PFSK-1 (cell line): ENCODE measurements at regions not wholly inside any gene's neighbourhood (a gene's known extent, or its start where the extent isn't known, plus 50 kb on each side); places are given as distances from the start of the nearest gene placed in this dataset.

Experiments used
- FOXP2 ChIP-seq: optimal IDR thresholded peaks from 2 replicates; pipeline ENCODE3; 2011; ENCODE audit warnings: borderline replicate concordance, control low read depth, inconsistent platforms; ENCODE audit not compliant: insufficient read depth; ENCODE audit errors: extremely low read length, extremely low read depth
- POLR2AphosphoS5 ChIP-seq: IDR thresholded peaks from 2 replicates; pipeline ENCODE4 v1.6.1; 2012; ENCODE audit warnings: low read depth, mild to moderate bottlenecking, control low read depth, low read length, moderate library complexity
- SIN3A ChIP-seq: IDR thresholded peaks from 2 replicates; pipeline ENCODE4 v1.6.1; 2012; ENCODE audit warnings: mild to moderate bottlenecking, low read length, moderate library complexity, borderline replicate concordance; ENCODE audit not compliant: insufficient read depth
- TAF1 ChIP-seq: IDR thresholded peaks from 2 replicates; pipeline ENCODE4 v1.6.1; 2012; ENCODE audit warnings: low read length, control low read depth, borderline replicate concordance; ENCODE audit not compliant: insufficient read depth
- TF ChIP-seq, protein P1 (sequence below), 2 experiments: IDR thresholded peaks; 2 replicates each; pipeline versions ENCODE4 v1.6.1 to v1.8.0; 2011 to 2012; ENCODE audit warnings: low read depth in 2 of 2, low read length in 2 of 2, control low read depth in 1 of 2, inconsistent platforms in 1 of 2, mild to moderate bottlenecking in 1 of 2, moderate library complexity in 1 of 2; ENCODE audit not compliant: insufficient read depth in 1 of 2

DNA sequence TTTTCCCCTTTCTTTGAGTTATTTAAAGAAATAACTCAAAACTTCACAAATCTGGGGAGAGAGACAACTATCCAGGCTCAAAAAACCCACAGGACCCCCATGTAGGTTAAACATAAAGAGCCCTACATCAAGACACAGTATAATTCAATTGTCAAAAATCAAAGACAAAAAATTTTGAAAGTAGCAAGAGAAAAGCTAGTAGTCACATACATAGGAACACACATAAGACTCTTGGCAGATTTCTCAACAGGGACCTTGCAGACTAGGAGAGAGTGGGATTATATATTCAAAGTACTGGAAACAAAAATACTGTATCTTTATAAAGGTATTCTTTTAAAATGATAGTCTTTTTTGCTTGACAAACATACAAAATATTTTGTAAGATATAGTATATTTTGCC, 296.9 kb downstream of the OSTF1 start:
- no peak for TF ChIP-seq POLR2AphosphoS5
- TF ChIP-seq TAF1, result no peak
- TF ChIP-seq, protein P1, sequence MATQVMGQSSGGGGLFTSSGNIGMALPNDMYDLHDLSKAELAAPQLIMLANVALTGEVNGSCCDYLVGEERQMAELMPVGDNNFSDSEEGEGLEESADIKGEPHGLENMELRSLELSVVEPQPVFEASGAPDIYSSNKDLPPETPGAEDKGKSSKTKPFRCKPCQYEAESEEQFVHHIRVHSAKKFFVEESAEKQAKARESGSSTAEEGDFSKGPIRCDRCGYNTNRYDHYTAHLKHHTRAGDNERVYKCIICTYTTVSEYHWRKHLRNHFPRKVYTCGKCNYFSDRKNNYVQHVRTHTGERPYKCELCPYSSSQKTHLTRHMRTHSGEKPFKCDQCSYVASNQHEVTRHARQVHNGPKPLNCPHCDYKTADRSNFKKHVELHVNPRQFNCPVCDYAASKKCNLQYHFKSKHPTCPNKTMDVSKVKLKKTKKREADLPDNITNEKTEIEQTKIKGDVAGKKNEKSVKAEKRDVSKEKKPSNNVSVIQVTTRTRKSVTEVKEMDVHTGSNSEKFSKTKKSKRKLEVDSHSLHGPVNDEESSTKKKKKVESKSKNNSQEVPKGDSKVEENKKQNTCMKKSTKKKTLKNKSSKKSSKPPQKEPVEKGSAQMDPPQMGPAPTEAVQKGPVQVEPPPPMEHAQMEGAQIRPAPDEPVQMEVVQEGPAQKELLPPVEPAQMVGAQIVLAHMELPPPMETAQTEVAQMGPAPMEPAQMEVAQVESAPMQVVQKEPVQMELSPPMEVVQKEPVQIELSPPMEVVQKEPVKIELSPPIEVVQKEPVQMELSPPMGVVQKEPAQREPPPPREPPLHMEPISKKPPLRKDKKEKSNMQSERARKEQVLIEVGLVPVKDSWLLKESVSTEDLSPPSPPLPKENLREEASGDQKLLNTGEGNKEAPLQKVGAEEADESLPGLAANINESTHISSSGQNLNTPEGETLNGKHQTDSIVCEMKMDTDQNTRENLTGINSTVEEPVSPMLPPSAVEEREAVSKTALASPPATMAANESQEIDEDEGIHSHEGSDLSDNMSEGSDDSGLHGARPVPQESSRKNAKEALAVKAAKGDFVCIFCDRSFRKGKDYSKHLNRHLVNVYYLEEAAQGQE (IDR thresholded peaks at IDR 0.05; ENCODE audit: insufficient read depth in 1 of 2, low read depth in 2 of 2, low read length in 2 of 2), result no peak
- TF ChIP-seq FOXP2, result no peak
- no peak for TF ChIP-seq SIN3A
